SK-N-MC (cell line): ENCODE measurements at regions not wholly inside any gene's neighbourhood (a gene's known extent, or its start where the extent isn't known, plus 50 kb on each side); places are given as distances from the start of the nearest gene placed in this dataset.

Experiments used
- EZH2 ChIP-seq: fragments of 200-600 bp; sonication (generic); IDR thresholded peaks from one replicate; pipeline ENCODE4 v1.6.1; 2017; ENCODE audit warnings: antibody characterized with exemption
- POLR2AphosphoS5 ChIP-seq: IDR thresholded peaks from 2 replicates; pipeline ENCODE4 v1.6.1; 2012; ENCODE audit warnings: mild to moderate bottlenecking, low read depth, low read length, borderline replicate concordance

DNA sequence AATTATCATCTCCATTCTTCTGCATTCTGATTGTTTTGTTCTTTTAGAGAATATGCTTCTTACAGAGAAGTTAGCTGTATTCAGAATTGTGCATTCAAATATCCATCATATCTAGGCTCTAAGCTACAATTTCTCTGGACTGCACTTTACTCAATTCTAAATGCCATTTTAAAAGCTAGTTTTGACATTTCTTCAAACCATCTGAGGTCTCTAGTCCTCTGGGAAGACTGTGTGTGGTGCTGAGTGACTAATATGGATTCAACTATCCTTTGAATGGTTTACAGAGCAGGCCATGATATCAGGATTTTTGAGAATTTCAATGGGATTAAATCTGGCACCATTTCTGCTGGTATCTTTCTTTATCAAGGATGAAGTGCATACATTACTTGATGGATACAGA lies 285.7 kb downstream of the BTBD3 start:
- TF ChIP-seq EZH2 (no peak), POLR2AphosphoS5 (no peak)
